ENCODE measurements at regions not wholly inside any gene's neighbourhood (a gene's known extent, or its start where the extent isn't known, plus 50 kb on each side); places are given as distances from the start of the nearest gene placed in this dataset.

DNA sequence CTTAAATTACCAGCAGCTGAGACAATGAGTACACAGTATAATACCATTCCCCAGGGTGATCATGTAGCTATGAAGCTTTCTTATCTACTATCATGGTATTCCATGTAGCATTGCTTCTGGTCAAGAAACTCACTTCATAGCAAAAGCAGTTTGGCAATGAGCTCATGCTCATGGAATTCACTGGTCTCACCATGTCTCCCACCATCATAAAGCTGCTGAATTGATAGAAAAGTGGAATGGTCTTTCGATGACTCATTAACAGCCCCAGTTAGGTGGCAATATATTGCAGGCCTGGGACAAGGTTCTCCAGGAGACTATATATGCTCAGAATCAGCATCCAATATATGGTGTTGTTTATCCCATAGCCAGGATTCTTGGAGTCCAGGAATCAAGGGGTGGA lies 553.7 kb downstream of the FOXG1 start:
- no peak overlapping the region for H3K9ac ChIP-seq (ENCODE audit: extremely low read depth, insufficient read length, low read length)
- H3K4me2 ChIP-seq (ENCODE audit: insufficient read depth, insufficient read length, low read length): no peak overlapping the region
- DNase-seq: no peak
- no peak overlapping the region for H3K27ac ChIP-seq (ENCODE audit: insufficient read length, low read depth, low read length)
- no peaks in the 10 kb centered on the region for H3K23me2 ChIP-seq (ENCODE audit: insufficient read length, low read depth, low read length, poor library complexity, severe bottlenecking)
- H3K9me3 ChIP-seq (ENCODE audit: control insufficient read depth, low read depth, low read length): no peaks in the 10 kb centered on the region
- TF ChIP-seq, protein P1, sequence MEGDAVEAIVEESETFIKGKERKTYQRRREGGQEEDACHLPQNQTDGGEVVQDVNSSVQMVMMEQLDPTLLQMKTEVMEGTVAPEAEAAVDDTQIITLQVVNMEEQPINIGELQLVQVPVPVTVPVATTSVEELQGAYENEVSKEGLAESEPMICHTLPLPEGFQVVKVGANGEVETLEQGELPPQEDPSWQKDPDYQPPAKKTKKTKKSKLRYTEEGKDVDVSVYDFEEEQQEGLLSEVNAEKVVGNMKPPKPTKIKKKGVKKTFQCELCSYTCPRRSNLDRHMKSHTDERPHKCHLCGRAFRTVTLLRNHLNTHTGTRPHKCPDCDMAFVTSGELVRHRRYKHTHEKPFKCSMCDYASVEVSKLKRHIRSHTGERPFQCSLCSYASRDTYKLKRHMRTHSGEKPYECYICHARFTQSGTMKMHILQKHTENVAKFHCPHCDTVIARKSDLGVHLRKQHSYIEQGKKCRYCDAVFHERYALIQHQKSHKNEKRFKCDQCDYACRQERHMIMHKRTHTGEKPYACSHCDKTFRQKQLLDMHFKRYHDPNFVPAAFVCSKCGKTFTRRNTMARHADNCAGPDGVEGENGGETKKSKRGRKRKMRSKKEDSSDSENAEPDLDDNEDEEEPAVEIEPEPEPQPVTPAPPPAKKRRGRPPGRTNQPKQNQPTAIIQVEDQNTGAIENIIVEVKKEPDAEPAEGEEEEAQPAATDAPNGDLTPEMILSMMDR (conservative IDR thresholded peaks at IDR 0.05): no peak
- no peaks in the 10 kb centered on the region for H4K20me1 ChIP-seq (ENCODE audit: control insufficient read depth, insufficient read depth, insufficient read length)
- H2BK12ac ChIP-seq (ENCODE audit: insufficient read length, low read depth, low read length): no peak overlapping the region
- no CpG with 5 or more reads among the region's 1 CpG for WGBS (ENCODE audit: extremely low coverage, insufficient read length, low lambda C conversion rate)
- no peak overlapping the region for H3K14ac ChIP-seq (ENCODE audit: insufficient read depth, low read length)
- no peak overlapping the region for H2BK120ac ChIP-seq (ENCODE audit: low read depth, low read length, poor library complexity, severe bottlenecking)
- Mint-ChIP-seq H3K4me3 (no peak overlapping the region), H3K36me3 (ENCODE audit: insufficient read depth in 1 of 3, low read depth in 3 of 3) (peaks cover 0 to 34% (median 0%) of the 10 kb centered on the region in 3 experiments; a peak in 2 of 7 replicates), H3K27ac (no peak overlapping the region), H3K4me1 (no peaks in the 10 kb centered on the region), H3K9me3 (no peaks in the 10 kb centered on the region), H3K27me3 (ENCODE audit: low read depth) (no peaks in the 10 kb centered on the region; the same call in 1 of the 2 replicates)
- no peak overlapping the region for H3T11ph ChIP-seq (ENCODE audit: low read length)
- H3K27me3 ChIP-seq (ENCODE audit: insufficient read depth, low read length): no peaks in the 10 kb centered on the region
- H3K4ac ChIP-seq (ENCODE audit: low read depth, low read length): no peak overlapping the region
- no peak overlapping the region for H4K5ac ChIP-seq (ENCODE audit: insufficient read length, low read depth, low read length)
- no peak overlapping the region for H2BK20ac ChIP-seq (ENCODE audit: low read depth, low read length, poor library complexity, severe bottlenecking)
- no peak overlapping the region for H2AK5ac ChIP-seq (ENCODE audit: insufficient read length, low read length)
- H3K23ac ChIP-seq (ENCODE audit: insufficient read length, low read depth, low read length): no peak overlapping the region
- no peak overlapping the region for H2AFZ ChIP-seq (ENCODE audit: low read length)
- H3K4me1 ChIP-seq (ENCODE audit: insufficient read depth, low read length): no peaks in the 10 kb centered on the region
- no peak overlapping the region for H3K56ac ChIP-seq (ENCODE audit: insufficient read length, low read depth, low read length)
- H3K79me1 ChIP-seq (ENCODE audit: insufficient read depth, low read depth, low read length, poor library complexity, severe bottlenecking): no peaks in the 10 kb centered on the region
- no peak overlapping the region for H2BK5ac ChIP-seq (ENCODE audit: insufficient read length, low read length)
- H3K79me2 ChIP-seq (ENCODE audit: insufficient read depth, low read length): no peaks in the 10 kb centered on the region
- H4K8ac ChIP-seq (replicated peaks; ENCODE audit: insufficient read length, low read depth, low read length): no peak overlapping the region
- no peak overlapping the region for H3K18ac ChIP-seq (ENCODE audit: insufficient read length, low read depth, low read length)
- no peak overlapping the region for H4K91ac ChIP-seq (ENCODE audit: insufficient read length, low read depth, low read length)
- no peak overlapping the region for H2BK15ac ChIP-seq (ENCODE audit: low read depth, low read length)

All from H9 (cell line).